HUES6 (cell line): ENCODE measurements at regions not wholly inside any gene's neighbourhood (a gene's known extent, or its start where the extent isn't known, plus 50 kb on each side); places are given as distances from the start of the nearest gene placed in this dataset.

Experiments
- H3K27ac ChIP-seq: 2 replicates; pipeline ENCODE4 v1.7.0; 2013; ENCODE audit warnings: low read depth, mild to moderate bottlenecking, low read length, inconsistent platforms
- H3K27me3 ChIP-seq: 2 replicates; pipeline ENCODE4 v1.6.1; 2013; ENCODE audit warnings: low read length; ENCODE audit not compliant: control insufficient read depth, insufficient read depth
- H3K36me3 ChIP-seq: 2 replicates; pipeline ENCODE4 v1.6.1; 2013; ENCODE audit warnings: low read length; ENCODE audit not compliant: control insufficient read depth, insufficient read depth
- H3K4me1 ChIP-seq: 2 replicates; pipeline ENCODE4 v1.6.1; 2013; ENCODE audit warnings: low read length; ENCODE audit not compliant: control insufficient read depth, insufficient read depth
- H3K4me3 ChIP-seq: 2 replicates; pipeline ENCODE4 v1.5.1; 2013; ENCODE audit warnings: low read depth, low read length
- H3K9ac ChIP-seq: one replicate; pipeline ENCODE4 v1.6.1; 2013; ENCODE audit warnings: mild to moderate bottlenecking, low read length
- H3K9me3 ChIP-seq: 2 replicates; pipeline ENCODE4 v1.6.1; 2013; ENCODE audit warnings: low read depth, low read length; ENCODE audit not compliant: control insufficient read depth, insufficient read depth

DNA sequence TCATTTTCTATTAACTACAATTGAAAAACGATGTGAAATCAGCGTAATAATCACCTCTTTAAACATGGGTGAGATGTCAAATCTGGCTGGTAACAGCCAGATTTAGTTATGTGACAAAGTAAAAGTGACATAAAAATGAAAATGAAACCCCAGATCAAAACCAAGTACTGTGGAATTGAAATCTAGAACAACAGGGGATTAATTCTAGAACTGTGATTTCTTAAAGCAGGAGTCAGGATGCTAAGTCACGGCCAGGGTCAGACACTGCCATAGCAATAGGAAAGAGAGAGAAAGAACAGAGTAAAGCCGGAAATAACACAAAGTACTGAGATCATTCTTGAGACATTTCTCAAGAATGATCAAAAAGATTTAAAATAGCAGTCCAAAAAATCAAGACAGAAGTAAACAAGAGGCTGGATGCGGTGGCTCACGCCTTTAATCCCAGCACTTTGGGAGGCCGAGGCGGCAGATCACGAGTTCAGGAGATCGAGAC lies 1183.7 kb upstream of the NXPH2 start:
- Histone ChIP-seq H3K36me3 (no peaks in the 10 kb centered on the region), H3K27me3 (no peaks in the 10 kb centered on the region), H3K27ac (no peak overlapping the region), H3K9me3 (0 out of 2 replicates have a peak, but pooled peaks cover 2% of the 10 kb centered on the region), H3K9ac (no peak overlapping the region), H3K4me1 (no peaks in the 10 kb centered on the region), H3K4me3 (no peak overlapping the region)

DNA sequence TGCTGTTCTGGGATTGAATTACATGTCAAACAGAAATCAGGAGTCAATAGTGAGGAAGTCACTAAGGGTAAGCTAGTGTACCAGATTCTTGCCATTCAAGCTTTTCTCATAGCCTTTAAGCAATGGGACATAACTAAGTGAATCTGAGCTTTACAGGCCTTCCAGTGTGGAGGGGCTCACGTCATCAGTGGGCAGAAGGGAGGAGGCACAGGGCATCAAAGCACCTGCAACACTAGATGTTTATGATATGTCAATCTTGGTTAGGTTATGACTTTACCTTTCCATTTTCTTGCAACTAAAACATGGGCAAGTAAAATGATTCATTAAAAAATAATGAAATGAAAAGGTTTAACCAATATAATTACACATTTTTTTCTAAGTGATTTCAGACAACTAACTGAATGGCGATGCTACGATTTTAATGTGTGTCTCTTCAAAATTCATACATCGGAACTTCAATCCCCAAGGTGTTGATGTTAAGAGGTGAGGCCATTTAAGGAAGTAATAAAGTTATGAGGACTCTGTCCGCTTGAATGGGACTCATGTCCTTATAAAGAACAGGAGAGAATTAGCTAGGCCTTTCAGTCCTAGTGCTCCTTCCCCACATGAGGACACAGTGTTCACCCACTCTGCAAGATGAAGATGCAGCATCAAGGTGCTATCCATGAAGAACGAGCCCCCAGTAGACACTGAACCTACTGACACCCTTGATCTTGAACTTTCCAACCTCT lies 1169.2 kb upstream of the NXPH2 start:
- Histone ChIP-seq H3K9ac (no peak overlapping the region), H3K27ac (no peak overlapping the region), H3K9me3 (no peaks in the 10 kb centered on the region)

DNA sequence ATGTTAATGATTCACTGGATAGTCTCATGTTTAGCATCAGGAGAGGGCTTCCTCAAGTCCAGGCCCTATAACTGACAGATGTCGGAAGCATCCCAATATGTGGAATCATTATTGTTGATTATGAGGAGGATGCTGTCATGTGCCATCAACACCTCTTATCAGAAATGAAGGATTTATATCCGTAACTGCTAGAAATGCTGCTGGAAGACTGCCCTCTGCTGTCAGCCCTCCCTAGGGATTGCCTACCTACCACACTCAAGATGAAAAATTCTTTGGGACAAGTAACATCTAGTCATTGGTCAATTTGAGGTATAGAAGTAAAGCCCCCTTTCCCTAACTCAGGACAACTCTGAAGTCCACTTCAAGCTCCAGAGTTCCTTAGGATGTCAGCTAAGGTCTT lies 1166.5 kb upstream of the NXPH2 start:
- H3K9ac ChIP-seq = no peak overlapping the region
- no peak overlapping the region for H3K4me3 ChIP-seq
- H3K27me3 ChIP-seq = no peaks in the 10 kb centered on the region
- H3K4me1 ChIP-seq = peaks cover 5% of the 10 kb centered on the region; the same call in 1 of the 2 replicates
- H3K27ac ChIP-seq = no peak overlapping the region
- H3K36me3 ChIP-seq = no peaks in the 10 kb centered on the region
- H3K9me3 ChIP-seq = no peaks in the 10 kb centered on the region

More for the DNA sequence above, 1169.2 kb upstream of the NXPH2 start:
- H3K27me3 ChIP-seq = no peaks in the 10 kb centered on the region
- no peak overlapping the region for H3K4me3 ChIP-seq
- no peaks in the 10 kb centered on the region for H3K36me3 ChIP-seq
- peaks cover 5% of the 10 kb centered on the region; the same call in 1 of the 2 replicates for H3K4me1 ChIP-seq

DNA sequence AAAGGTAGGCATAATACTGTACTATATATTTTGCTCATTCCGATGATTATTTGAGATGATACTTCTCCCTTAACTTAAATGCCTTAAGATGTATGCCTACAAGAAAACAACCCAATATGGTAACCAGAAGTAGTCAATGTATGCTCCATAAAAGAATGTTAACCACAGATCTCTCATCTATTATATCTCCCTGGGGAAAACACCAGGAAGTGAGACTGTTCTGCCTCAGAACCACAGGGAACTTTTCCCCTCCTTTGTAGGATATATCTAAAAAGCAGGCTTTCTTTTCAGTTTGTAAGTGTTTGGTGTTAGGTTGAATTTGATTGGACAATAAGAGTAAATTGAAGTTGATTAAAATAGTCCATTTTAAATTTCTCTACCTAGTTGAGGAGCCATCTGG lies 1160.5 kb upstream of the NXPH2 start:
- H3K9me3 ChIP-seq = peaks cover 5% of the 10 kb centered on the region; the same call in 1 of the 2 replicates
- no peak overlapping the region for H3K27ac ChIP-seq
- H3K4me3 ChIP-seq = no peak overlapping the region
- no peak overlapping the region for H3K9ac ChIP-seq
- H3K36me3 ChIP-seq = no peaks in the 10 kb centered on the region
- H3K4me1 ChIP-seq = no peaks in the 10 kb centered on the region
- no peaks in the 10 kb centered on the region for H3K27me3 ChIP-seq

DNA sequence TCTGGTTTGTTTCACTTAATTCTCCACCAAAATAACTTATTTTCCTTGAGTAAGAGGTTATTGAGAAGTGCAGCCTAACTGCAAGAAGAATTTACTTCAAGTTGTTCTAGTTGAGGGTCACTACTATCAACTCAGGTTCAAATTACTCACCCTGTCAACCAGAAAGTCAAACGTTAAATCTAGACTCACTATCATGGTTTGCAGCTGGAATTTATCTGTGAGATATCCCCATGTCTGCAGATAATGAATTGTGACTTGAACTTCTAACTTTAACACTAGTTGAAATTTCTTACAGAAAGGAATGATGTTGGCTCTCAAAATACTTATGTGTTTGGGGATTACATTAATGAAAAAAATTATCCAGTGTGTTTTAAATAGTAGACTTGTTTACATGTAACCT lies 1145.7 kb upstream of the NXPH2 start:
- Histone ChIP-seq H3K4me1 (no peaks in the 10 kb centered on the region), H3K27me3 (no peaks in the 10 kb centered on the region), H3K4me3 (no peak overlapping the region), H3K27ac (no peak overlapping the region), H3K9ac (no peak overlapping the region), H3K36me3 (no peaks in the 10 kb centered on the region), H3K9me3 (no peaks in the 10 kb centered on the region)

DNA sequence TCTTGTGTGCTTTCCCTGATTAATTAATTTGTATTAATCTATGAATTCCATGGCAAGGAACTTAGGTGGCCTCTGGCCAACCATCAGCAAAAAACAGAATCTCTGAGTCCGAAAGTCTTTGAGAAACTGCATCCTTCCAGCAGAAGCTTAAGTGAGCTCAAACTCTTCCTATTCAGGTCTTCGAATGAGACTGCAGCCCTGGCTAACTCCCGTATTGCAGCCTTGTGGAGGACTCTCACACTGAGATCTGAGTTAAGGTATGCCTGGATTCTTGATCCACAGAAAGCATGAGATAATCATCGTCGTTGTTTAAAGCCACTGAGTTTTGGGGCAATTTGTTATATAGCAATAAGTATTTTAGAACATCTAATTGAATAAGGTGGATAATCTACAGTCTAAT lies 1143.9 kb upstream of the NXPH2 start:
- Histone ChIP-seq H3K27ac (no peak overlapping the region), H3K9ac (no peak overlapping the region), H3K27me3 (no peaks in the 10 kb centered on the region), H3K4me3 (no peak overlapping the region), H3K9me3 (no peaks in the 10 kb centered on the region), H3K4me1 (no peaks in the 10 kb centered on the region), H3K36me3 (no peaks in the 10 kb centered on the region)

DNA sequence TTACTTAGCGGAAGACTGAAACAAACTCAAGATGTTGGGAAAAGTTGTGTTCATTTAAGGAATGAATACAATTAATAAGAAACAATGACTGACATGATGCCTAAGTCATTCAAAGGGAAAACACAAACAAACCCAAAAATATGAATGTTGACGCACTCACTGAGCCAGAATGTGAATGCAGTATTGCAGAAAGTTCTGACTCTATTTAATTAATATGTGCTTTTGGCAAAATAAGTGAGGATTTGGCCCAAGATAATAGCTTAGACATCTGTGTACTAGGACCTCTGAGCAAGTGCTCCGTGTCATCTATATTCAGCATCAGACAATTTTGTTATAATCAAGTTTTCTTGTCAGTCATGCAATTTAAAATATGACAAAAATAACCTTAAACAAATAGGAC lies 1138.8 kb upstream of the NXPH2 start:
- no peak overlapping the region for H3K9ac ChIP-seq
- no peak overlapping the region for H3K27ac ChIP-seq
- no peaks in the 10 kb centered on the region for H3K9me3 ChIP-seq
- H3K4me1 ChIP-seq = no peaks in the 10 kb centered on the region
- no peaks in the 10 kb centered on the region for H3K36me3 ChIP-seq
- no peaks in the 10 kb centered on the region for H3K27me3 ChIP-seq
- no peak overlapping the region for H3K4me3 ChIP-seq

DNA sequence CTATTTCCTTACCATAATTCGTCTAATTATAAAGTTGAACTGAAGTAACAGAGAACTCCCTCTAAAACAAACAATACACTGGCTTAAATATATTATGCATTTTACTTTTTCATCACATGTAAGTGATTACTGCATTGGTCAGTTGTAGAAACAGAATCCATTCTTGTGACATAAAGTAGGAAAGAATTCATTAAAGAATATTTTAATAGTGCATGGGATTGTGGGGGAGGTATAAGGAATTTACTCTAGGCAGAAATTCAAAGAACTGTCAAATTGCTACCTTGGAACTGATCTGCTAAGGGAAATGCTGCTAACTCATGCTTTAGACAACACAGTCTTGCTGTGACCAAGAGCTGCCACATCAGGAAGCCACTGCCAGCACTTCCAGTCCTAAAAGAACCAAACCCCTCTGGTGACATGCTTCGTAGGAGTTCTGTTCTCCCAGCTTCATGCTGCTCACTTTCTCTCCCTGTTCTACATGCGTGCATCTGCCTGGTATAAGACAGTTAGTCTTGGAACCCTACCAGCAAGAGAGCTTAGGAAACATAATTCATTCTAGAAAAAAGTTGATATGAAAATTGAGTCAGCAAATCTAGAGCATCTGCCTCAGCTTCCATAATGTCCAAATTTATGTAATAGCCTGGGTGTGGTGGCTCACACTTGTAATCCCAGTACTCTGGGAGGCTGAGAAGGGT lies 1137.6 kb upstream of the NXPH2 start:
- Histone ChIP-seq H3K27me3 (no peaks in the 10 kb centered on the region), H3K4me3 (no peak overlapping the region), H3K9ac (no peak overlapping the region), H3K27ac (no peak overlapping the region), H3K4me1 (no peaks in the 10 kb centered on the region), H3K36me3 (no peaks in the 10 kb centered on the region), H3K9me3 (no peaks in the 10 kb centered on the region)

DNA sequence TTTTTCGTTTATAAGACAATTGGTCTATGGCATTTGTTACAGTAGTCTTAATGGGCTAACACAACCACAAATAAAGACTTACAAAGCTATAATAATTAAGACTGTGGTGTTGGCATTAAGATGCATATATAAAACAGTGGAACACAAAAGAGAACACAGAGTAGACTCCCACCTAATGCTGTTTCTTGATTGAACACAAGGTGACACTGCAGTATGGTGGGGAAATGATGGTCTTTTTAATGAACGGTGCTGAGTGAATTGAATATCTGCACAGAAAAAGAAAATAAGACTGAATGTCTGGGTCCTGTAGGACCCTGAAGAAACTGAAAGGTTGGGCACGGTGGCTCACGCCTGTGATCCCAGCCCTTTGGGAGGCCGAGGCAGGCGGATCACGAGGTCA lies 1136.6 kb upstream of the NXPH2 start:
- Histone ChIP-seq H3K27me3 (no peaks in the 10 kb centered on the region), H3K9ac (no peak overlapping the region), H3K27ac (no peak overlapping the region), H3K4me3 (no peak overlapping the region), H3K4me1 (no peaks in the 10 kb centered on the region), H3K9me3 (peaks cover 4% of the 10 kb centered on the region; the same call in 1 of the 2 replicates), H3K36me3 (no peaks in the 10 kb centered on the region)

DNA sequence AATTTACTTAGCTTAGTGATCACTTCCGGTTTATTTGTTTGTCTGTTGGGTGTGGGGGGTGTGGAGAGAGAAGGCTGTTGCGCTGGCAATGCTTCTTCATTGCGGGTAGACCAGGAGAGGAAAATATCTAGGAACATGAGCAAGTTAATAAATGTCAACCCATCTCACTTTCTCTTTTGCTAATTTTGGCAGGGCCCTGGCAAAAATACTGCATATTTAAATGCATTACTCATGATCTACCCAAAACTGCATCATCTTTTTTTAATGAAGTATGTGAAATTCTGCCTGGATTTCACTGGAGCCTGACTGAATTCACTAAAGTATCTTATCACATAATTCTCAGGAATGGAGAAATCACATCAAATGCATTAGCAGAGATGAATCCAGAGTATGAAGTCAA lies 1131.0 kb upstream of the NXPH2 start:
- no peak overlapping the region for H3K9ac ChIP-seq
- H3K36me3 ChIP-seq = no peaks in the 10 kb centered on the region
- H3K4me3 ChIP-seq = no peak overlapping the region
- peaks cover 6% of the 10 kb centered on the region; the same call in 1 of the 2 replicates for H3K9me3 ChIP-seq
- H3K27me3 ChIP-seq = no peaks in the 10 kb centered on the region
- no peak overlapping the region for H3K27ac ChIP-seq
- H3K4me1 ChIP-seq = no peaks in the 10 kb centered on the region

DNA sequence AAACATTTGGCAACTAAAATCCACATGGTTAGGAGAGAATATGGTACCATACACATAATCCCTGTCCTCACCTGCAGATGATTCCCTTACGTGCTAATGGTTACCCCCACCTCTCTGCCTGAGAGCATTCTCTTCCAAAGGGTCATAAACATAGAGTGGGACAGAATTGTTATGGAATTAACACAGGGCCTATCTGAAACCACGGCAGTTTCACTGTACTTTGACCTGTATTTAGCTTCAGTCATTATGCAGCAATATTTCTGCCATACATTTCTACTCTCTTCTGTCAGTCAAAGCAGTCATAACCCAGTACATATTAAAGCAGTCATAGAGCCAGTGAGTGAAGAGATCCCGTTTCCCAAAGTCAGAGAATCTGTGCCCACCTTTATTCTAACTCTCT lies 1128.9 kb upstream of the NXPH2 start:
- Histone ChIP-seq H3K9ac (no peak overlapping the region), H3K4me1 (no peaks in the 10 kb centered on the region), H3K9me3 (peaks cover 6% of the 10 kb centered on the region; the same call in 1 of the 2 replicates), H3K27ac (no peak overlapping the region), H3K36me3 (no peaks in the 10 kb centered on the region), H3K27me3 (no peaks in the 10 kb centered on the region), H3K4me3 (no peak overlapping the region)
